Stimulated activated naive CD8-positive, alpha-beta T cell treated with anti-CD3 and anti-CD28 coated beads, Interleukin-15, Interleukin-2, amounts not matched to agents 100 ng/mL and 50 ng/mL, for 24 hours (primary cell): ENCODE measurements at regions not wholly inside any gene's neighbourhood (a gene's known extent, or its start where the extent isn't known, plus 50 kb on each side); places are given as distances from the start of the nearest gene placed in this dataset.
"Not testable (repeated sequence)": the region's sequence is repeated elsewhere in the genome, so short reads cannot be mapped to it uniquely, and the experiment has no call there.

Experiments used
- H3K27ac Mint-ChIP-seq: one replicate; pipeline ENCODE4 v1.8.0; 2021; ENCODE audit warnings: mild to moderate bottlenecking, mixed read lengths
- H3K27me3 Mint-ChIP-seq: one replicate; pipeline ENCODE4 v1.8.0; 2021; ENCODE audit warnings: mixed read lengths
- H3K36me3 Mint-ChIP-seq: one replicate; pipeline ENCODE4 v1.8.0; 2021; ENCODE audit warnings: low read depth, mixed read lengths
- H3K4me1 Mint-ChIP-seq: one replicate; pipeline ENCODE4 v1.8.0; 2021; ENCODE audit warnings: low read depth, mixed read lengths
- H3K4me3 Mint-ChIP-seq: one replicate; pipeline ENCODE4 v1.8.0; 2021; ENCODE audit warnings: mild to moderate bottlenecking, mixed read lengths
- H3K9me3 Mint-ChIP-seq: one replicate; pipeline ENCODE4 v1.8.0; 2021; ENCODE audit warnings: mixed read lengths

GRCh38 chrX:4613651-4614050, 900.2 kb upstream of the PRKX start:
- not testable (repeated sequence) for H3K27ac Mint-ChIP-seq, H3K4me3 Mint-ChIP-seq, H3K36me3 Mint-ChIP-seq, H3K4me1 Mint-ChIP-seq, H3K9me3 Mint-ChIP-seq, H3K27me3 Mint-ChIP-seq

DNA sequence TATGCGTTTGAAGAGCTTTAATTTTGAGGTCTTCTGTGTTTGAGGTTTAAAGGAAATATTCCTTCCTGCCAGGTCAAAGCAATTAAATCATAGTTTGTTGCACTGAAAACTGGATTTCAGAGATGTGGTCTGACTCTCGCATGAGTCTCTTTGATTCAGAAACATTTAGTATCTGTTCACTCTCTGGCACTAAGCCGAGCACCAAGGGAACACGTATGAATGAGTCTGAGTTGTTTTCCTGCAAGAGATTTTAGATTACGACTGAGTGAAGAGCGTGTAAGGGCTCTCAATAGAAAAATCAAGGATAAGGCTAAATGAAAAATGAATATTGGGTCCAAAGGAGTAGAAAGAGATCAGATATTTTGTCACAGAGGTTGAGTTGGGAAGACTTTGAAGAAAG, 875.4 kb upstream of the PRKX start:
- Mint-ChIP-seq H3K9me3 (peaks cover 4% of the 10 kb centered on the region), H3K4me1 (no peaks in the 10 kb centered on the region), H3K27me3 (no peaks in the 10 kb centered on the region), H3K27ac (no peak overlapping the region), H3K36me3 (no peaks in the 10 kb centered on the region), H3K4me3 (no peak overlapping the region)

DNA sequence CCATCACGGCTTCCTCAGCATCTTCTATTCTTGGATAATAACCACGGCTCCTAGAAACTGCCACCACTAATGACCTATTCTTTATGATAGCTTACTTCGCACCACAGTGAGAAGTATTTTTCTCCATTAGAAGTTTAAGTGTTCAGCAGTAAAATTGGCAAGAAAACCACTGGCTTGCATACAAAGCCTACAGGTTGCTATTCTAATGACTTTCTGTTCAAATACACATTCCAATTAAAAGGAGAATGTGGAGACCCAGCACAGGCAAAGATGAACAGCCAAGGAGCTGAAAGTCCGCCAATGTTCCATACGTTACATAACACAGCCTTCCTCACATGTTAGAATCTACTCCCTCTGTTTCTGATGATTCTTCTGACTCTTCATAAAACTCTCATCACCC, 875.0 kb upstream of the PRKX start:
- H3K27ac Mint-ChIP-seq: no peak overlapping the region
- peaks cover 4% of the 10 kb centered on the region for H3K9me3 Mint-ChIP-seq
- no peak overlapping the region for H3K4me3 Mint-ChIP-seq
- H3K27me3 Mint-ChIP-seq: no peaks in the 10 kb centered on the region
- H3K4me1 Mint-ChIP-seq: no peaks in the 10 kb centered on the region
- H3K36me3 Mint-ChIP-seq: no peaks in the 10 kb centered on the region

- Mint-ChIP-seq H3K27ac (no peak overlapping the region), H3K9me3 (peaks cover 4% of the 10 kb centered on the region), H3K4me3 (no peak overlapping the region), H3K36me3 (no peaks in the 10 kb centered on the region), H3K27me3 (no peaks in the 10 kb centered on the region), H3K4me1 (no peaks in the 10 kb centered on the region)
These were observed 874.6 kb upstream of the PRKX start for GRCh38 chrX:4588056-4588455.

DNA sequence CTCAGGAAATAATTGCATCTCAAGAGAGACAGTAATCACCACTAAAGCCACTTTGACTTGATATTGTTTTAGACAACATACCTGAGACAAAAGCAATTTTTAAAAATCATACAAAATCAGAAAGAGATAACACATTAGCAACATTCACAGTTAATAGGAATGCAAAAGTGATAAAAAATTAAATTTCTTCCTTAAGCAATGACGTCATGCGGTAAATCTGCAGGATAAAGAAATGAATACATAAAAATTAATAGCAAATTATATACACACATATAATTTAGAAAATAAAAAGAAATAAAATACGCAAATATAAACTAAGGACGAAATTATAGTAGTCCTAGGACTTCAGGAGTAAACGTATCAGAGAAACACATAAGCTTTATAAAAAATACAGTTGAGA, 866.5 kb upstream of the PRKX start:
- peaks cover 4% of the 10 kb centered on the region for H3K9me3 Mint-ChIP-seq
- no peak overlapping the region for H3K27ac Mint-ChIP-seq
- H3K36me3 Mint-ChIP-seq: no peaks in the 10 kb centered on the region
- H3K4me1 Mint-ChIP-seq: no peaks in the 10 kb centered on the region
- H3K27me3 Mint-ChIP-seq: no peaks in the 10 kb centered on the region
- no peak overlapping the region for H3K4me3 Mint-ChIP-seq

GRCh38 chrX:4579480-4579879, 866.0 kb upstream of the PRKX start:
- Mint-ChIP-seq H3K27ac (no peak overlapping the region), H3K4me1 (no peaks in the 10 kb centered on the region), H3K4me3 (no peak overlapping the region), H3K9me3 (no peaks in the 10 kb centered on the region), H3K36me3 (no peaks in the 10 kb centered on the region), H3K27me3 (no peaks in the 10 kb centered on the region)

DNA sequence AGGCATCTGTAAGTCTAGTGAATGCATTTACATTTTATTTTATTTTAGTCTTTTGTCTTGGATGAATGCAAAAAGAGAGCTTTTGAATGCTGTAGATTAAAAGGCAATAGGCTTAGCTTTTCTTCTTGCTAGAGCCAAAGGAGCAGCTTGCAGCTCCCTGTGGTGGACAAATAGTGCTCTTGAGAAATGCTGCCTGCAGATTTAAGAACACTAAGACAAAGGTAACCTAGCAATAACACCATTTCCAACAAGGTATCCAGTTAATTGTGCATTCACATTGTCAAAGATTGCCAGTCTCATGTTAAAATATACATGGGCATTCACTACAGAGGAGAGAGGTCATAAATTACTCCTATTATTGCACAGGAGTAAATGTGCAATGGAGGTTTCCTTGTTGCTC, 859.2 kb upstream of the PRKX start:
- Mint-ChIP-seq H3K4me1 (no peaks in the 10 kb centered on the region), H3K4me3 (no peak overlapping the region)

DNA sequence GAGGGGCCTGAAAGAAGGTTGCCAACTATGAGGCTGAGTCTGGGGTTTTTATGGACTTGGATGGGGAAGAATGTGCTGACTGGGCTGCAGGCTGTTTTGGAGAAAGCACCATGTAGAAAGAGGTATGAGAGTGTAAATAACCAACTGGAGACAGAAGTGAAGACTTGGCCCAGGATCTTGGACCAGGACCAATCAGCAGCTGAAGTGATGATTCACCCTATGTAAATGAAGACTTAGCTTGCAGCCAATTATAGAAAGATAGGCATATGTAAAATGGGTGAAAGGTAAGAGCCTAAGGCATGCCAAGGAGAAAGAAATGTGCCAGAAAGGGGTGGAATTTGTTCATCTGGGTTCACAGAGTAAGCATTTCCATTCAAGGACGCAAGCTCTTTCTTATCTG, 856.7 kb upstream of the PRKX start:
- Mint-ChIP-seq H3K27ac (no peak overlapping the region), H3K36me3 (no peaks in the 10 kb centered on the region), H3K27me3 (no peaks in the 10 kb centered on the region), H3K4me3 (no peak overlapping the region), H3K9me3 (peaks cover 3% of the 10 kb centered on the region), H3K4me1 (no peaks in the 10 kb centered on the region)

More for the DNA sequence above, 859.2 kb upstream of the PRKX start:
- Mint-ChIP-seq H3K27me3 (no peaks in the 10 kb centered on the region), H3K9me3 (no peaks in the 10 kb centered on the region), H3K36me3 (no peaks in the 10 kb centered on the region), H3K27ac (no peak overlapping the region)

DNA sequence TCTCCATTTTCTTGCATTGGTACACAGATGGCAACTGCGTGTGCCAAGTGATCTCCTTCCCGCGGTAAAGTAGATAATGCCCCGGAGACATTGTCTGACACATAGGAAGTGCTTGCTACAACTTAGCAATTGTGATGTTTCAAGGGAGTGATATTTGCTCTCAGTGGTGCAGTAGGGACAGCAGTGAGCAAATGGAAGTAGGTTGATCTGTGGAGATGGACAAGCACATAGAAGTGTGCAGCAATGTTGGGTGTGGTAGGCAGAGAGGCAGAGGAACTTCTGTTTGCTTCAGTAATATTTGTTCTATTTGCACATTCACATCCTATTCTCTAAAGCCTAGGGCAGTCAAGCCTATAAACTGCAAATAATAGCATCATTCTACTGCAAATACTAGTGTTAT, 846.7 kb upstream of the PRKX start:
- Mint-ChIP-seq H3K36me3 (no peaks in the 10 kb centered on the region), H3K27ac (no peak overlapping the region), H3K4me3 (no peak overlapping the region), H3K4me1 (no peaks in the 10 kb centered on the region), H3K9me3 (no peaks in the 10 kb centered on the region), H3K27me3 (no peaks in the 10 kb centered on the region)

- H3K27me3 Mint-ChIP-seq: no peaks in the 10 kb centered on the region
- H3K4me3 Mint-ChIP-seq: no peak overlapping the region
- no peaks in the 10 kb centered on the region for H3K4me1 Mint-ChIP-seq
- no peaks in the 10 kb centered on the region for H3K9me3 Mint-ChIP-seq
- no peaks in the 10 kb centered on the region for H3K36me3 Mint-ChIP-seq
- no peak overlapping the region for H3K27ac Mint-ChIP-seq
These were observed 836.6 kb upstream of the PRKX start for GRCh38 chrX:4550018-4550417.

DNA sequence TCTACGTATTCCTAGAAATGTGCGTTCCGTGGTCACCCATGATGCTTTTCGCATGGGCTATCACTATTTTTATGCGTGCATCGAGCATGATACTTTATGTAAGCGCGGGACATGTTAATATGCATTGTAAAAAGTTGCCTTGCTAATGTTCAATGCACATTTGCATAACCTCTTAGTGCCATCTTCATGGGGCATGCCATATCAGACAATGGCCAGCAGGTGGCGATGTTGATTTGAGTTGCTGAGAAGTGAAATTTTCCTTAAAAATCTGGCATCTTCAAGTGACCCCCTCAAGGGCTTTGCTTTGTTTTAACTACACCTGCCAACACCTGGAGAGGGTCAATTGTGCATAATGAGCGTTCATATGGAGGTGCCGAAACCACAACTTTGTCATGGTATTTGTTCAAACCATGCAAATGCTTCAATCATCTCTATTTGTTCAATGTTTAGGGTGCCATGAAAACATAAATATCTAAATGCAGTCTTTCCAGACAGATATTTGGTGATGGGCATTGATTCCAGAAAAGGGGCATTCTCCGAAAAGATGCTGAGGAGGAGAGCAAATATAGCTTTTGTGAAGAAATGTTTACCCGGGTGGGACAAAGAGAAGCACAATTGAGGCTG, 833.9 kb upstream of the PRKX start:
- Mint-ChIP-seq H3K27me3 (no peaks in the 10 kb centered on the region), H3K4me3 (no peak overlapping the region), H3K36me3 (no peaks in the 10 kb centered on the region), H3K4me1 (no peaks in the 10 kb centered on the region), H3K27ac (no peak overlapping the region), H3K9me3 (no peaks in the 10 kb centered on the region)

- H3K36me3 Mint-ChIP-seq, H3K27me3 Mint-ChIP-seq, H3K4me3 Mint-ChIP-seq, H3K4me1 Mint-ChIP-seq, H3K9me3 Mint-ChIP-seq, H3K27ac Mint-ChIP-seq: not testable (repeated sequence)
These were observed 832.7 kb upstream of the PRKX start for GRCh38 chrX:4546178-4546577.

DNA sequence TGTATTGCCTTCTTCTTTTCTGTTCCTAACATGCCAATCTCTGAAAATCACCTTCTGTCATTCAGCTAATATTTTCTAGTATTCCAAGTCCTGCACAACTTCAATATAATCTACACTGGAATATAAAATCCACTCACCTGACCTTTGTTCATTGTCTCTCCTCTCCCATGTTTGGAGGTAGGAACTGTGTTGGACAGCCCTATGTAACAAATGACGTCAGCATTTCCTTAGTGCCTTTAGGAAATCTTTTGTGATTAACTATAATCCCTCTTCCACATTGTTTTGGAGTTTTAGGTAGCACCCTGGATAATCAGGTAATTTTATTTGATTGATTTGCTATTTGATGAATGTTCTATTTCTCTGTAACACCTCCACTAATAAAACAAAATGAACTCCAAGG, 814.8 kb upstream of the PRKX start:
- no peaks in the 10 kb centered on the region for H3K27me3 Mint-ChIP-seq
- H3K4me3 Mint-ChIP-seq: no peak overlapping the region
- no peaks in the 10 kb centered on the region for H3K9me3 Mint-ChIP-seq
- H3K4me1 Mint-ChIP-seq: no peaks in the 10 kb centered on the region
- no peaks in the 10 kb centered on the region for H3K36me3 Mint-ChIP-seq
- no peak overlapping the region for H3K27ac Mint-ChIP-seq

GRCh38 chrX:4485912-4486311, 772.5 kb upstream of the PRKX start:
- Mint-ChIP-seq H3K9me3 (no peaks in the 10 kb centered on the region), H3K27me3 (no peaks in the 10 kb centered on the region), H3K27ac (no peak overlapping the region), H3K36me3 (no peaks in the 10 kb centered on the region), H3K4me3 (no peak overlapping the region), H3K4me1 (no peaks in the 10 kb centered on the region)

DNA sequence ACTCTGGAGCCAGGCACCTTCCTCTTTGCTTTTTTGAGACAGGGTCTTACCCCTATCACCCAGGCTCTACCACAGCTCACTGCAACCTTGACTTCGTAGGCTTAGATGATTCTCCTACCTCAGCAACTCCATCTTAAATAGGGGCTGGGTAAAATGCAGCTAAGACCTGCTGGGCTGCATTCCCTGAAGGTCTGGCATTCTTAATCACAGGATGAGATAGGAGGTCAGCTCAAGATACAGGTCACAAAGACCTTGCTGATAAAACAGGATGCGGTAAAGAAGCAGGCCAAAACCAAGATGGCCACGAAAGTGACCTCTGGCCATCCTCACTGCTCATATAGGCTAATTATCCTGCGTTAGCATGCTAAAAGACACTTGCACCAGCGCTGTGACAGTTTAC, 770.8 kb upstream of the PRKX start:
- Mint-ChIP-seq H3K4me1 (no peaks in the 10 kb centered on the region), H3K36me3 (no peaks in the 10 kb centered on the region), H3K4me3 (no peak overlapping the region), H3K9me3 (no peaks in the 10 kb centered on the region), H3K27ac (no peak overlapping the region), H3K27me3 (no peaks in the 10 kb centered on the region)

GRCh38 chrX:4451591-4451990, 738.1 kb upstream of the PRKX start:
- H3K36me3 Mint-ChIP-seq: no peaks in the 10 kb centered on the region
- no peaks in the 10 kb centered on the region for H3K4me1 Mint-ChIP-seq
- peaks cover 8% of the 10 kb centered on the region for H3K9me3 Mint-ChIP-seq
- H3K27ac Mint-ChIP-seq: no peak overlapping the region
- no peak overlapping the region for H3K4me3 Mint-ChIP-seq
- H3K27me3 Mint-ChIP-seq: no peaks in the 10 kb centered on the region
